HFFc6 (cell line): ENCODE measurements at regions not wholly inside any gene's neighbourhood (a gene's known extent, or its start where the extent isn't known, plus 50 kb on each side); places are given as distances from the start of the nearest gene placed in this dataset.

Source experiments
- DNase-seq: peaks from one replicate; pipeline ENCODE4 v3.0.0-alpha.2; 2018
- H3K27ac Mint-ChIP-seq: 2 replicates; pipeline ENCODE4 v1.8.0; 2020; ENCODE audit warnings: mild to moderate bottlenecking, mixed read lengths
- H3K27me3 Mint-ChIP-seq: 2 replicates; pipeline ENCODE4 v1.8.0; 2021; ENCODE audit warnings: mild to moderate bottlenecking, moderate library complexity, mixed read lengths; ENCODE audit not compliant: insufficient read depth
- H3K36me3 Mint-ChIP-seq: 2 replicates; pipeline ENCODE4 v1.8.0; 2021; ENCODE audit warnings: low read depth, mixed read lengths
- H3K4me1 Mint-ChIP-seq: 2 replicates; pipeline ENCODE4 v1.8.0; 2020; ENCODE audit warnings: low read depth, mixed read lengths
- H3K4me3 Mint-ChIP-seq: 2 replicates; pipeline ENCODE4 v1.8.0; 2020; ENCODE audit warnings: mild to moderate bottlenecking, moderate library complexity, mixed read lengths
- H3K9me3 Mint-ChIP-seq: 2 replicates; pipeline ENCODE4 v1.8.0; 2020; ENCODE audit warnings: mild to moderate bottlenecking, mixed read lengths
- CTCF ChIP-seq: fragments of 200-600 bp; sonication (generic); IDR thresholded peaks from 2 replicates; pipeline ENCODE4 v1.5.0; 2021; ENCODE audit warnings: antibody characterized with exemption, mild to moderate bottlenecking

- no peak for DNase-seq
- no peak for TF ChIP-seq CTCF
- no peak overlapping the region for H3K27ac Mint-ChIP-seq
- H3K36me3 Mint-ChIP-seq = no peaks in the 10 kb centered on the region; the same call in 1 of the 2 replicates
- peaks cover 25% of the 10 kb centered on the region for H3K9me3 Mint-ChIP-seq
- no peak overlapping the region for H3K4me3 Mint-ChIP-seq
- no peaks in the 10 kb centered on the region for H3K4me1 Mint-ChIP-seq
- H3K27me3 Mint-ChIP-seq = no peaks in the 10 kb centered on the region
Measured at GRCh38 chr13:58620176-58620575, 988.6 kb downstream of the PCDH17 start.

GRCh38 chr13:58625703-58626389 lies 994.3 kb downstream of the PCDH17 start:
- peaks cover 7% of the 10 kb centered on the region; the same call in 1 of the 2 replicates for H3K36me3 Mint-ChIP-seq
- H3K27ac Mint-ChIP-seq = no peak overlapping the region
- H3K9me3 Mint-ChIP-seq = peaks cover 27% of the 10 kb centered on the region
- H3K4me1 Mint-ChIP-seq = no peaks in the 10 kb centered on the region
- H3K4me3 Mint-ChIP-seq = no peak overlapping the region
- DNase-seq = no peak
- H3K27me3 Mint-ChIP-seq = no peaks in the 10 kb centered on the region
- TF ChIP-seq CTCF = no peak

GRCh38 chr13:58630794-58631193 lies 999.2 kb downstream of the PCDH17 start:
- Mint-ChIP-seq H3K9me3 (peaks cover 23% of the 10 kb centered on the region), H3K4me3 (no peak overlapping the region), H3K27me3 (no peaks in the 10 kb centered on the region), H3K27ac (no peak overlapping the region), H3K4me1 (no peaks in the 10 kb centered on the region), H3K36me3 (peaks cover 7% of the 10 kb centered on the region; the same call in 1 of the 2 replicates)
- DNase-seq = no peak
- no peak for TF ChIP-seq CTCF

- TF ChIP-seq CTCF = no peak
- Mint-ChIP-seq H3K9me3 (peaks cover 19% of the 10 kb centered on the region), H3K27me3 (no peaks in the 10 kb centered on the region), H3K36me3 (no peaks in the 10 kb centered on the region), H3K4me1 (no peaks in the 10 kb centered on the region), H3K27ac (no peak overlapping the region), H3K4me3 (no peak overlapping the region)
- no peak for DNase-seq
Measured at GRCh38 chr13:58633226-58633625, 1001.7 kb downstream of the PCDH17 start.

GRCh38 chr13:58655086-58655485 lies 1023.5 kb downstream of the PCDH17 start:
- Mint-ChIP-seq H3K4me3 (no peak overlapping the region), H3K27ac (no peak overlapping the region), H3K9me3 (peaks cover 26% of the 10 kb centered on the region), H3K4me1 (no peaks in the 10 kb centered on the region), H3K36me3 (no peaks in the 10 kb centered on the region), H3K27me3 (no peaks in the 10 kb centered on the region)
- no peak for TF ChIP-seq CTCF
- no peak for DNase-seq
